Fibroblast of skin of left quadriceps (primary cell): ENCODE measurements at regions not wholly inside any gene's neighbourhood (a gene's known extent, or its start where the extent isn't known, plus 50 kb on each side); places are given as distances from the start of the nearest gene placed in this dataset.
"Not testable (repeated sequence)": the region's sequence is repeated elsewhere in the genome, so short reads cannot be mapped to it uniquely, and the experiment has no call there.

Experiments used
- DNase-seq, 2 experiments: peaks; one replicate each; pipeline ENCODE4 v3.0.0-alpha.2; 2013; ENCODE audit warnings: low read depth in 2 of 2

DNA sequence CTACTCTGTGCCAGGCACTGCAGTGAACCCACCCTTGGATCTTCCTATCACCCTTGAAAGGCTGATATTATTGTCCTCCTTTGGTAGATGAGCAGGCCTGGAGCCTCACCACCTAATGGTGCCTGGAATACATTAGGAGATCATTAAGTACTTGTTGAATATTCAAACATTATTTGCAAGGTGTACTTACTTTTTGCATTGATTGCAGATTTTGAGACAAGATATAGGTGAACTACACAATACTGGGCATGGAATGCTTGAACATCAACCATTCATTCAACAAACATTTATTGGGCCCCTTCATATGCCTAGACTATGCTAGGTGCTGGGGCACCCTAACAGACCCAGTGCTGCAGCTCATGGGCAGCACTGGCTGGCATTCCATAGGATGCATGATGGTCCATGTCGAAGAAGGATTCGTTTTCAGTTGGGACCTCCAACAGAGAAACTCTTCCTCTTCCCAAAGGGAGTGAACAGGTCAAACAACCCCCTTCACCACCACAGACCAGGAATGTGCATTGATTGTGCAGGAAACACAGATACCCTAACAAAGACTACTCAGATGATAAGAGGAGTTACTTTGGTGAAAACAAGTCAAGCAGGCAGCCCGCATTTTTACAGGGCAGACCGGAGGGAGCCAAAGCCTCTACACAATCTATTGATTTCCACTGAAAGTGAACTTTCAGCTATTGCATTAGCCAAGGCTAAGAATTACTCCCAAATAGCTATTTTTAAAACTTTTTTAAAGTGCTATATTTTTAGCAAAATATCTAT lies 149.6 kb upstream of the SH3BP4 start:
- no peak for DNase-seq

DNA sequence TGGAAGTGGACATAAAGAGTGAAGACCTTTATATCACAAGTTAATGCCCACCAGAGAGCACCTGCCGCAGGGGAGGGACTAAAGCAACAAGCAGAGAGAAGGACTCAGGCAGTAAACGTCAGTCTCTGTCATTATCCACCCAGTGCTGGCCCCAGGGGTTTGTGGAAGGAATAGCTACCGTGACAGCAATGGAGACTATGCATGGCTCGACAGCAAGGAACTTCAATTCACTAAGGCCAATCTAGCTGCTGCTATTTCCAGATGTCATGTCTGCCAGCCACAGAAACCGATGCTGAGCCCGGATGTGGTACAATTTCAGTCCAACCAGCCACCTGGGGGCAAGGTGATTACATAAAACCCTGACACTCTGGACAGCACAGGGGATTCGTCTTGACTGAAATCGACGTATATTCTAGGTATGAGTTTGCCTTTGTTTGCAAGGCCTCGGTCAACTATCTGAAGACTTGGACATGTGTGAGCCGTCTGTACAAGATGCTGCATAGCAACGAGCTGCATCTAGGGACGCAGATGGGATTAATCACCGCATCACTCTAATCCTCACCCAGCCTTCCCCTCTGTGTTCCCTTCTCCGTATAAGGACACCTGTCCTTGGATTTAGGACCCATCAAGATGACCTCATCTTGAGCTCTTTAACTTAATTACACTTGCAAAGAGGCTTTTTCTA lies 154.1 kb upstream of the SH3BP4 start:
- peak; percentile 25 to 29 for DNase-seq

DNA sequence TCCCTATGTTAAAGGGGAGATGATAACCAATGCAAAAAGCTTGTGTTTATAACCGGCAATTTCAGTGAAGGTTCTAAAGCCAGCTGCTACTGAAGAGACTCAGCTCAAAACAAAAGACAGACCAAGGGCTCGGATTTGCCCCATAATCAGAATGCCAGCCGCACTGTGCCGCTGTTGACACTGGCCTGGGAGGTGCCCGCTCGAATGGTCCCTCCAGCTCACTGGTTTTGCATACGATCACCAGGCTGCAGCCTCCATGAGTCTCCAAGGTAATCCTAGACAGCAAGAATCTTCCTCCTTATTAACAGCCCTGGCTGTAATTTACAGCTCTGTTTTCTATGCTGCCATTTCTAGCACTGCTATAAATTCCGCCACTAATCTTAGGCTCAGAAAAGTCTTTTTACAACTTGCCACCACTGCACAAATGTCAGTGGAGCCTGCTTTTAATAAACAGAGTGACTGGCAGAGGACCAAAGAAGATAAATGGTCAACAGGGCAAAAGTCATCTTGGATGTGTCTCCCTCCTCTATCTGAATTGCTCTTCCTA lies 155.7 kb upstream of the SH3BP4 start:
- DNase-seq, result no peak

DNA sequence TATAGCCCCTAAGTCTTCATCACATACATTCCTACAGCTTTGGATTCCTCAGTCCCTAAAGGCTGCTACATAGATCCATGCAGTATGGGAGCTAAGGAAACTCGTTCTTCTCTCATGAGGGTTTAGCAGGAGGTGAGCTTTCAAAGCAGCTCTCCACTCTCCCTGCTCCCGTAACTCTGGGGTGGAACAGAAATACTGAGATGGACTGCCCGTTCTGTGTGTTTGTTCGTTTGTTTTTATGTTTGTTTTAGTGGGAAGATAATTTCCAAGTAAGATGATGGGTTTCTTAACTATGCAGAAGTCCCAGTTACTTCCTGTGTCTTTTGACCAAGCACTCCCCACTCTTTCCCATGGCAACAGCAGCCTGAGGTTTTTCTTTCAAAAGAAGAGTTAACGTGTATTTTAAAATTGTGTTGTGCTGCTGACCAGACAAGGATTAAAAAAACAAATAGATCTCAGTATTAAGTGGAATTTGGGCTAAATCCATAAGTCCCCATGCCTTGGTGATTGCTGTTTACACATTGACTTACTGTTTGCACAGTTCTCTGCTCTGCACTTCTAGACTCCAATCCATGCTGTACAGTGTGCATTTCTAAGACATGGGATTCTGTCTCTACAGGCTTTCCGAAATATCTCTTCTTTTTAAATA lies 156.4 kb upstream of the SH3BP4 start:
- DNase-seq, result no peak

DNA sequence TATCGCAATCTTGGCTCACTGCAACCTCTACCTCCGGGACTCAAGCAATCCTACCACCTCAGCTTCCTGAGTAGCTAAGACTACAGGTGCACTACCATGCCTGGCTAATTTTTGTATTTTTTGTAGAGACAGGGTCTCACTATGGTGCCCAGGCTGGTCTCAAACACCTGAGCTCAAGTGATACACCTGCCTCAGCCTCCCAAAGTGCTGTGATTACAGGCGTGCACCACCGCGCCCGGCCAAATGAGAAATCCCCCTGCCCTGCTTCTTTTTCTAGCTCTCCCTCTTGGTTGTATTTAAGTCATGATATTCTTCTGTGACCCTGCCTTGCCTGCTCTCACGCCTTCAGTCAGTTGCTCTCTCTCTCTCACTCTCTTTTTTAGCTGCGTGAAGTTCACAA lies 157.0 kb upstream of the SH3BP4 start:
- no peak for DNase-seq

DNA sequence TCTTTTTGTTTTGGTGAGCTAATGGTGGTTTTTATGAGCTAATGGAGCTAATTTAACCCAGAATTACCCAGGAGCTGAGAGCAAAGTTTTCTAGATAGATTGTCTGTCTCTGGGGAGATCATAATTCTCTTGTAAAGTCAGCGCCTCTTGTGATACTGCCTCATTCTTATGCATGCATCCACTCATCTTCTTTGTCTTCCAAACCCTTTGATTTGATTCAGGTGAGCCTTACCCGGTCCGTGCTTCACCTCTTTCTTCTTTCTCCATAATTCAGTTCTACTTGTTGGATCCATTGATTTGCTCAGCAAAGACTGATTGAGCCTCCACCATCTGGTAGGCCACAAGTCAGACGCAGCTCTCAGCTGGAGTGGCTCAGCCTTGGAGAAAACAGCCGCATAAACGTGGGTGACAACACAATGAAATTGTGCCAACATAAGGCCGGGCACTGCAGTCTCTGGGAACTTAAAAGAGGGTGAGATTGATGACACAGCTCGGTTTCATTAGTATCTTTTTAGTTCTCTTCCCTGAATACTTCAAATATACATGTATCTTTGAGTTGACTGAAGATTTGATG lies 158.5 kb upstream of the SH3BP4 start:
- no peak for DNase-seq

DNA sequence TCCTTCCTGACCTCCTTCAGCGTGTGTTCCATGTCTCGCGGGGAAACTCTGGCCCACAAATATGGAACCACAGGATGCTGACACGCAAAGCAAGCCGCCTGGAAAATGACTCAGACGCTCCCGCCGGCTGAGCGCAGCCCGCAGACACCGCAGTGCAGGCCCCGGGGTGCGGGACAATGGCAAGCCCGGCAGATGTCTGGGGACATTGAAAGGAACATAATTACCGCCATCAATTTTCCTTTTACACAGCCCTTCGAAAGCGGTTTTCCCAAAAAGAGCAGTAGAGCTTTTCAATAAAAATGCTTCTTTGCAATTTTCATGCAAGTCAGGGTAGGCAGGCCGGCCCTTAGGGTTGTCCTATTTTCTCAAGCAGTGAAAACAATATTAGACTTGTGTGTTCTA lies 159.2 kb upstream of the SH3BP4 start:
- DNase-seq, result peak; percentile 42 to 45

DNA sequence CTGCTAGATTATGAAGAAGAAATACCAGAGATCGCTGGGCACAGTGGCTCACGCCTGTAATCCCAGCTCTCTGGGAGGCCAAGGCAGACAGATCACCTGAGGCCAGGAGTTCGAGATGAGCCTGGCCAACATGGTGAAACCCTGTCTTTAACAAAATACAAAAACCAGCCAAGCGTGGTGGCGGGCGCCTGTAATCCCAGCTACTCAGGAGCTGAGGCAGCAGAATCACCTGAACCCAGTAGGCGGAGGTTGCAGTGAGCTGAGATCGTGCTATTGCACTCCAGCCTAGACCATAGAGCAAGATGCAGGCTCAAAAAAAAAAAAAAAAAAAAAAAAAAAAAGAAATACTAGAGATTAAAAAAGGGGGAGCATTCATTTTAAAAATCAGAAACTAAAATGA lies 159.7 kb upstream of the SH3BP4 start:
- not testable (repeated sequence) for DNase-seq

DNA sequence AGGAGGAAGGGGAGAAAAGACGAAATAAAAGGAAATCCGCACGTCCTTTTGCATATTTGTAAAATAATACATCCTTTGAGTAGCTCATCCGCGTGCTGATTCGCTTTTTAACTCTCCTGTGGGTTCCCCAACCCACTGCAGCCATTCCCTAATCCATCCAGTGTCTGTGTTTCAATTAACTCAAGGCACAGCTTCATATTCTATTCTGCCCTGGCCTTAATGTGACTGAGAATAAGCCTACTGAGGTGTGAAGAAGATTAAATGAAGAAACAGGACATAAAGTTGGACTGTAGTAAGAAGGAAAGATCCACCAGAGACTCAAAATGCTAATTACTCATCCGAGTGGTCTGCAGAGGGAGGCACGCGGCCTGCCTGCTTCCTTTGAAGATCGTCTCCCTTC lies 161.4 kb upstream of the SH3BP4 start:
- DNase-seq, result no peak

DNA sequence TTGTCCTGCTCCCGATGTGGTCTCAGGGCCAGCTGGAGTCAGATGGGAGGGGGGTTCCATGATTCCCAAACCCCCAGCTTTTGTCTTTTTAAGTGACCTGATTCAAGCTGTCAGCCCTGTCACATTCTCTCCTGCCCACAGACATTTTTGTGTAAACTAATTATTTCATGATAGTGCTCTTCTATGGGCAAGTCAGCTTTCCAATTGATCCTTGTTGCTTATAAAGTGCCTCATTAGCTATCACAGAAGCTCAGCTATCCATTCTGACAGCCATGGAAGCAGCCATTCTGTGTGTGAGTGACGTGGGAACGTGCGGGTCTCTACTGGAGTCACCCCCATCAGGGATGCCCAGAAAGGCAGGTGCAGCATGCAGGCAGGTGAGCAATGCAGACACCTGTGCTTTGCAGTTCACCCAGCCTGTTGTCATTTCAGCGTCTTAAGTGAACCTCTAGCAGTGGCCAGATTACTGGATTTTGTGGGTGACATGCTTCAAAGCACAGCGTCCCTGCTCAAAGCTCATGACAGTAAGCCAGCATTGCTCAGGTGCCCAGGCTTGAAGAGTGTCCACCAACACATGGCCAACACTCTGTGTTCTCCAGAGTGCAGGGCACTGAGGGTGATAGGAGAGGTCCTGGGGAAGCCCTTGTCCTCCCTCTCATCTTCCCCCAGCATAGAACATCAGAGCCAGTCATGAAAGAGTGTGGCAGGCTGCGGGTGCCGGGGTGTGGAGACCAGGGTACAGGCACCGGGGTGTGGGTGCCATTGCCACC lies 162.1 kb upstream of the SH3BP4 start:
- DNase-seq, result no peak

DNA sequence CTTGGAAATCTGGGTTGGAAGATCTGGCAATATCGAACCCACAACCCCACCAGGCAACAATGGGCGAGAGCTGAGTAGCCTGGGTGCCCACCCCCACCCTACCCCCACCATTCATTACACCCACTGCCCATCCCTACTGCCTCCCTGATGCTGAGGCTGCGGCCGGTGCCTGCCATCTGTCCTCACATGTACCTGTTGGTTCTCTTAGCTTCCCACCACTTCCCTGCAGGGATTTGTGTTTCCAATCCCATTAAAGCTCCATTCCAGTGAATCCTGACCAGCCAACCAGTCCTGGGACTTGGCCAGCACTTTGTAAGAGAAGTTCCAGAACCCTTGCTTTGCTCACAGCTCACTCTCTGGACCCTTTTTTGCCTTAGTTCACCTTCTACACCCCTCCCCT lies 163.0 kb upstream of the SH3BP4 start:
- no peak for DNase-seq

DNA sequence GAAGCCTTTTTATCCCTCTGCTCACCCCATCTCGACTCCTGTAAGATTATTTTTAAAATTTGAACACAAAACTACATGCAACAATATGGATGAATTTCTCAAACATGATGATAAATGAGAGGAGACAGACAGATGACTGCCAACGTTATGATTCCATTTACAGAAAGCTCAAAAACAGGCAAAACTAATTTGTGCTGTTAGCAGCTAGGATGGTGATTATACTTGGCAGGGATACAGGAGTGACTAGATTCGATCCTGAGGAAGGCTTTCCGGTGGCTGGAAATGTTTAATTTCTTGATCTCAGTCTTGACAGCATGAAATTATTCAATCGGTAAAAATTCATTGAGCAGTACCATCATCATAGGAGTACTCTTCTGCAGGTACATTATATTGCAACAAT lies 163.4 kb upstream of the SH3BP4 start:
- DNase-seq, result no peak

DNA sequence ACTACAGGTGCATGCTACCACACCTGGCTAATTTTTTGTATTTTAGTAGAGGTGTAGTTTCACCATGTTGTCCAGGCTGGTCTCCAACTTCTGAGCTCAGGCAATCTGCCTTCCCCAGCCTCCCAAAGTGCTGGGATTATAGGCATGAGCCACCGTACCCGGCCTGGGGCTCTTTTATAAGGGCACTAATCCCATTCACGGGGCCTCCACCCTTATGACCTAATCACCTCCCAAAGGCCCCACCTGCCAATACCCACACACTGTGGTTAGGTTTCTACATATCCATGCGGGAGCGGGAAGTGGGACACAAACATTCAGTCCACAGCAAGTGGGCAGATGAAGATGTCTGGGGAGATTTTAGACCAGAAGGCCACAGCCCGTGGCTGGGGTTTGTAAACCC lies 164.7 kb upstream of the SH3BP4 start:
- no peak for DNase-seq

DNA sequence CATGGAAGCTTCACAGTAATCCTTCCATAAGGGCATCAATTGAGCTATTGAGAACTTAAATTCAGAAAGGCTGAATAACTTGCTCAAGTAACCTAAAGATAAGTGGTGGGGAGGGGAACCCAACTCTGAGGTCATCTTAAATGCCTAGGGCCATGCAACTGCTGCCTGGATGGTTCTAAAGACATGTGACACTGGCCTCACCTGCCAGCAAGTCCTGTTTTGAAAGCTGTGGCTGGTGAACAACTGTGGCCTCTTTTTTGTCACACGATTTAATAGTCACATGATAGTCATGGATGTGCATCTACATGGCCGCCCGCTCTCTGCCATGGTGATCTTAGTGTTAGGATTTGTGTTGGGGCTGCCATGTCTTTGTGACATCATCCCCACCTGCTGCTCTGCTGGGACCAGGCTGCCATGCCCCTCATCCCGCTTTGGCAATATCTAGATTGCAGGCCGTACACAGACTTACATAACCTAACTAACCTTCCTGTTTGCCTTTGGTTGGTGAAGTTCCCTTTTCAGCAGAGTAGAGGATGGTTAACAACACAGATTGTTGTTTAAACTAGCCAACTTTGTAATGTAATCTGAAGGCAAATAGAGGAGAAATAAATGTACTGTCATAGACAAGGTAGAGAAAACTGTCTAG lies 177.9 kb upstream of the SH3BP4 start:
- no peak for DNase-seq

DNA sequence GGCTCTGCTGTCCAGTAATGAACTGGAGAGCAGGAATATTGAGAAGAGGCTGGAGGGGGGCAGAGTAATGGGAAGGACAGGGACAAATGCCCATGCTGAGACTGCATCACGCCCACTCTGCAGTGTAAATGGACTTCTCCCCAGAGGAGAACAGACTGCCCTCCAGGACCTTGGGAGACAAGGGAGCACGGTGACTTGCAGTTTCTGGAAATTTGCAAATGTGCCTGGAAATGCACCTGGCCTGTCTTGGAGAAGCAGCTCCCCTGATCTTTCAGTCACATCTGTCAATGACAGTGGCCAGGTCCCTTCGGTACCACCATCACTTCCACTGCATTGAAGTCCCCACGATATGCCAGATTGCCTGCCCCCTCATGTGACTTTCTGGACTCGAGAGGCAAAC lies 178.7 kb upstream of the SH3BP4 start:
- DNase-seq, result no peak

DNA sequence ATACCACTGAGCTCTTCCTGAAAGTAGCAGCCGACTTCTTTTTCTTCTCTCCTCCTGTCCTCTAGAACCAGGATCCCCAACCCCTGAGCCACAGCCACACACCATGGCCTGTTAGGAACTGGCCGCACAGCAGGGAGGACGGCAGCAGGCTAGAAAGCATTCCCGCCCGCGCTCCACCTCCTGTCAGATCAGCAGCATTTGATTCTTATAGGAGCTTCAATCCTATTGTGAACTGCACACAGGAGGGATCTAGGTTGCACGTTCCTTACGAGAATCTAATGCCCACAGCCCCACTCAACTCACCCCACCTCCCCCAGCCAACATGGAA lies 179.1 kb upstream of the SH3BP4 start:
- no peak for DNase-seq

DNA sequence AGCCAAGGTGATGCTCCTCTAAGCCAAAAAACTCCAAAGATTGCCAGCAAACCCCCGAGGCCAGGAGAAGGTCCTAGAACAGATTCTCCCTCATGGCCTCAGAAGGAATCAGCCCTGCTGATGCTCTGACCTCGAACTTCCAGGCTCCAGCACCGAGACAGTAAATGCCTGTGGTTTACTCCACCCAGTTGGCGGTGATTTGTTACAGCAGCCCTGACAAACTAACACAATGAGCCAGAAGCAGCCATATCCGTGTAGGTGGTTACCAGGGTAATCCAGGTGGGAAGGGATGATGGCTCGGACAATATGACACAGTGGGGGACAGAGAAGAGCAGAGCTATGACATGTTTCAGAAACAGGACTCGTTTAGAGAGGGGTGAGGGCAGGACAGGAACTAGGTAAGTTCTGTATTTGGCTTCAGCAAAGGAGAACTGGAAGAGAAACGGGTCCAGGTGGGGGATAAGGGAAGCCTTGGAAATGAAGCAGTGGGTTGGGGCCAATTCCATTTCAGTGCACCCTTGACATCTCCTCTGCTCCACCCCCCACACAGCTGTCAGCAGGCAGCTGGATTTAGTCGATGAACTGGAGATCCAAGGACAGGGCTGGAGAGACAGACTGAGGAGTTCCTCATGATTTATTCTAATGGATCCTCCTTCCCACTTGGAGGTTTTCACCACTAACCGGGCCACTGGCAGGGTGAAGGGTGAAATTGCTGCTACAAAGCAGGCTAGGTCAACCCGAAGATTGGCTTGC lies 179.7 kb upstream of the SH3BP4 start:
- DNase-seq, result no peak

DNA sequence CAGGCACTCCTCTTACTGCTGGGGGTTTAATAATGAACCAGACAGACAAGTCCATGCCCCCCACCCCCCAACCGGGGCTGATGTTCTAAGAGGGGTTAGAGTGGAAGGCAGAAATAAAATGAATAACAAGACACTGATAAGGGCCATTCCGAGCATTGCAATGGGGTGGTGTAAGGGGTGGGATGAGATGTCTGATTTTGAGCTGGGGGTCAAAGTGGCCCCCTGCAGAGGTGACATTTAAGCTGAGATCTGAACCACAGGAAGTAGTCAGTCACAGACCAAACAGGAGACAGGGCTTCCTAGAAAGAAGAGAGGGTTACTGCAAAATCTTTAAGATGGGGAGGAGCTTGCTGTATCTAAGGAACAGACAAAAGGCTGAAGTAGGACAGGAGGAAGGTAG lies 180.6 kb upstream of the SH3BP4 start:
- no peak for DNase-seq

DNA sequence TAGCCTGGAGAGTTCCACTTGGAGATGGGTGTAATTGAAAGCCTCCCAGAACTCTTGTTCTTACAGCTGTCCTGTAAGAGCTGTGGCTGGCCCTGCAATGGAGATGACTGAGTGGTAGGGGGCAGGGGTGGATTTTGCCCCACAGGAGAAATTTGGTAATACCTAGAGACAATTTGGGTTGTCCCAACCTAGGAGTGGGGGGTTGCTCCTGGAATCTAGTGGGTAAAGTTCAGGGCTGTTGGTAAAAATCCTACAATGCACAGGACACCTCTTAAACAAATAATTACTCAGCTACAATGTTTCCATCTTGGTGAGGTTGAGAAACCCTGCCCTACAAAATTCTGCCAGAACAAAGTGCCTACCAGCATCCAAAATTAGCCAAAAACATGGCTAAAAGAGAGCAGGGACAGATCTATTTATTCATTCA lies 181.1 kb upstream of the SH3BP4 start:
- no peak for DNase-seq

DNA sequence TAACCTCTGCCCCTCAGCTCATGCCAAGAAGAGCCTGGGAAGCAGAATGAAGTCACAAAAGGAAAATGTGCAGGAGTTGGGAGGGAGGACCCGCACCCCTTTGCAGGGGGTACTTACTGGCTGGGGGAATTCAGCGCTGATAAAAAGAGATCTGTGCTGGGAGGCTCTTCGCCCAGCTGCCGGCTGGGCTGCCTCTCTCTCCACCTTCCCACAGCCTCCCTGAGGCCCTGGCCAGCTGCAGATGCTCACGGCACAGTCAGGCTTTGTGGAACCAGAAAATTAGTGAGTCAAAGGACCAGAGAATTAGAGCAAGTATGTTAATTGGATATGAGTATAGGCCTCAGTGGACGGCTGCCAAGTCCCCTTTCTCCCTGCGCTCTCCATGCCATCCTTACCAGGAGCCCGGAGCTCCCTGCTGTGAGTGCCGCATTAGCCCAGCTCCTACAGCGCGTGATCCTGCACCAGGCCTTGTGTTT lies 181.7 kb upstream of the SH3BP4 start:
- no peak for DNase-seq
